ENCODE measurements at regions not wholly inside any gene's neighbourhood (a gene's known extent, or its start where the extent isn't known, plus 50 kb on each side); places are given as distances from the start of the nearest gene placed in this dataset.

GRCh38 chr18:43686709-43687108, 409.4 kb upstream of the SYT4 start:
- TF ChIP-seq ZNF121 (tag by site-specific recombination; IDR thresholded peaks at IDR 0.05): no peak
- TF ChIP-seq ZNF777 (tag by site-specific recombination; IDR thresholded peaks at IDR 0.05; ENCODE audit: borderline replicate concordance): no peak
- no peak for TF ChIP-seq CTCF (tag by site-specific recombination; IDR thresholded peaks at IDR 0.05)
- no peak for TF ChIP-seq ZNF140 (tag by site-specific recombination; IDR thresholded peaks at IDR 0.05)
- TF ChIP-seq ZNF830 (tag by site-specific recombination; IDR thresholded peaks at IDR 0.05; ENCODE audit: low read depth): no peak
- no peak for TF ChIP-seq ZNF18 (tag by site-specific recombination; IDR thresholded peaks at IDR 0.05)
- TF ChIP-seq ZSCAN18 (tag by site-specific recombination; IDR thresholded peaks at IDR 0.05): no peak
- no peak for TF ChIP-seq MYNN (tag by site-specific recombination; IDR thresholded peaks at IDR 0.05; ENCODE audit: borderline replicate concordance)
- no peak for TF ChIP-seq ZFP41 (tag by site-specific recombination; IDR thresholded peaks at IDR 0.05; ENCODE audit: borderline replicate concordance)

Measured in HEK293 (cell line).